ENCODE measurements at regions not wholly inside any gene's neighbourhood (a gene's known extent, or its start where the extent isn't known, plus 50 kb on each side); places are given as distances from the start of the nearest gene placed in this dataset.
A peak's percentile ranks its signal among the peaks of the same experiment; 100 is the strongest.
"Not testable (repeated sequence)": the region's sequence is repeated elsewhere in the genome, so short reads cannot be mapped to it uniquely, and the experiment has no call there.

- not testable (repeated sequence) for DNase-seq (ENCODE audit: low spot score)
- 70% methylated on average over 7 of the region's 7 CpGs for WGBS
These were observed 264.7 kb upstream of the PLGLB2 start for GRCh38 chr2:87483093-87483680.

GRCh38 chr2:87484363-87484762, 263.5 kb upstream of the PLGLB2 start:
- H3K36me3 ChIP-seq (ENCODE audit: control insufficient read depth in 4 of 4, insufficient read depth in 3 of 4, low read depth in 1 of 4, low read length in 3 of 4); H3K4me1 ChIP-seq (ENCODE audit: control insufficient read depth in 4 of 4, insufficient read depth in 4 of 4, low read length in 3 of 4); H3K4me3 ChIP-seq (ENCODE audit: low read depth in 1 of 3, low read length in 3 of 3); H3K9ac ChIP-seq (ENCODE audit: low read depth in 1 of 2, low read length in 2 of 2); H3K27me3 ChIP-seq (ENCODE audit: control insufficient read depth in 4 of 4, insufficient read depth in 4 of 4, low read length in 3 of 4); H3K9me3 ChIP-seq (ENCODE audit: control insufficient read depth in 4 of 4, low read length in 3 of 4); DNase-seq (ENCODE audit: low spot score); H3K27ac ChIP-seq (ENCODE audit: low read depth in 1 of 2, low read length in 2 of 2): not testable (repeated sequence)
- 95% methylated on average over 2 of the region's 2 CpGs for WGBS

More at GRCh38 chr2:87483093-87483680, 264.7 kb upstream of the PLGLB2 start:
- not testable (repeated sequence) for H3K9ac ChIP-seq (ENCODE audit: low read depth in 1 of 2, low read length in 2 of 2); H3K9me3 ChIP-seq (ENCODE audit: control insufficient read depth in 4 of 4, low read length in 3 of 4); H3K27ac ChIP-seq (ENCODE audit: low read depth in 1 of 2, low read length in 2 of 2); H3K4me3 ChIP-seq (ENCODE audit: low read depth in 1 of 3, low read length in 3 of 3); H3K36me3 ChIP-seq (ENCODE audit: control insufficient read depth in 4 of 4, insufficient read depth in 3 of 4, low read depth in 1 of 4, low read length in 3 of 4); H3K27me3 ChIP-seq (ENCODE audit: control insufficient read depth in 4 of 4, insufficient read depth in 4 of 4, low read length in 3 of 4); H3K4me1 ChIP-seq (ENCODE audit: control insufficient read depth in 4 of 4, insufficient read depth in 4 of 4, low read length in 3 of 4)

GRCh38 chr2:87485455-87485854, 262.4 kb upstream of the PLGLB2 start:
- H3K9ac ChIP-seq (ENCODE audit: low read depth in 1 of 2, low read length in 2 of 2); H3K27me3 ChIP-seq (ENCODE audit: control insufficient read depth in 4 of 4, insufficient read depth in 4 of 4, low read length in 3 of 4); H3K4me1 ChIP-seq (ENCODE audit: control insufficient read depth in 4 of 4, insufficient read depth in 4 of 4, low read length in 3 of 4); DNase-seq (ENCODE audit: low spot score); H3K4me3 ChIP-seq (ENCODE audit: low read depth in 1 of 3, low read length in 3 of 3); H3K9me3 ChIP-seq (ENCODE audit: control insufficient read depth in 4 of 4, low read length in 3 of 4); H3K36me3 ChIP-seq (ENCODE audit: control insufficient read depth in 4 of 4, insufficient read depth in 3 of 4, low read depth in 1 of 4, low read length in 3 of 4): not testable (repeated sequence)
- H3K27ac ChIP-seq (ENCODE audit: low read depth in 1 of 2, low read length in 2 of 2) = peak overlapping the region in 1 of 2 donors; percentile 31
- 55% methylated on average over 6 of the region's 8 CpGs for WGBS

GRCh38 chr2:87485884-87486283, 262.0 kb upstream of the PLGLB2 start:
- H3K27ac ChIP-seq (ENCODE audit: low read depth in 1 of 2, low read length in 2 of 2) = peak overlapping the region; percentile 31 to 46
- not testable (repeated sequence) for H3K9me3 ChIP-seq (ENCODE audit: control insufficient read depth in 4 of 4, low read length in 3 of 4); H3K4me1 ChIP-seq (ENCODE audit: control insufficient read depth in 4 of 4, insufficient read depth in 4 of 4, low read length in 3 of 4); H3K4me3 ChIP-seq (ENCODE audit: low read depth in 1 of 3, low read length in 3 of 3); H3K27me3 ChIP-seq (ENCODE audit: control insufficient read depth in 4 of 4, insufficient read depth in 4 of 4, low read length in 3 of 4); H3K36me3 ChIP-seq (ENCODE audit: control insufficient read depth in 4 of 4, insufficient read depth in 3 of 4, low read depth in 1 of 4, low read length in 3 of 4); DNase-seq (ENCODE audit: low spot score); H3K9ac ChIP-seq (ENCODE audit: low read depth in 1 of 2, low read length in 2 of 2)
- no CpG with 5 or more reads among the region's 10 CpGs for WGBS

- not testable (repeated sequence) for H3K27me3 ChIP-seq (ENCODE audit: control insufficient read depth in 4 of 4, insufficient read depth in 4 of 4, low read length in 3 of 4); H3K4me1 ChIP-seq (ENCODE audit: control insufficient read depth in 4 of 4, insufficient read depth in 4 of 4, low read length in 3 of 4); H3K9me3 ChIP-seq (ENCODE audit: control insufficient read depth in 4 of 4, low read length in 3 of 4); H3K36me3 ChIP-seq (ENCODE audit: control insufficient read depth in 4 of 4, insufficient read depth in 3 of 4, low read depth in 1 of 4, low read length in 3 of 4); H3K4me3 ChIP-seq (ENCODE audit: low read depth in 1 of 3, low read length in 3 of 3); DNase-seq (ENCODE audit: low spot score); H3K9ac ChIP-seq (ENCODE audit: low read depth in 1 of 2, low read length in 2 of 2)
- peak overlapping the region in 1 of 2 donors; percentile 46 for H3K27ac ChIP-seq (ENCODE audit: low read depth in 1 of 2, low read length in 2 of 2)
- 86% methylated on average over 8 of the region's 9 CpGs for WGBS
These were observed 261.5 kb upstream of the PLGLB2 start for GRCh38 chr2:87486413-87486812.

GRCh38 chr2:87488021-87488420, 259.9 kb upstream of the PLGLB2 start:
- not testable (repeated sequence) for H3K9me3 ChIP-seq (ENCODE audit: control insufficient read depth in 4 of 4, low read length in 3 of 4); H3K27ac ChIP-seq (ENCODE audit: low read depth in 1 of 2, low read length in 2 of 2); H3K4me3 ChIP-seq (ENCODE audit: low read depth in 1 of 3, low read length in 3 of 3); H3K9ac ChIP-seq (ENCODE audit: low read depth in 1 of 2, low read length in 2 of 2); H3K36me3 ChIP-seq (ENCODE audit: control insufficient read depth in 4 of 4, insufficient read depth in 3 of 4, low read depth in 1 of 4, low read length in 3 of 4); H3K27me3 ChIP-seq (ENCODE audit: control insufficient read depth in 4 of 4, insufficient read depth in 4 of 4, low read length in 3 of 4); H3K4me1 ChIP-seq (ENCODE audit: control insufficient read depth in 4 of 4, insufficient read depth in 4 of 4, low read length in 3 of 4); DNase-seq (ENCODE audit: low spot score)
- 96% methylated on average over 1 of the region's 1 CpG for WGBS

- WGBS = 85% methylated on average over 3 of the region's 3 CpGs
These were observed 258.9 kb upstream of the PLGLB2 start for GRCh38 chr2:87488991-87489390.

GRCh38 chr2:87494846-87495245, 253.0 kb upstream of the PLGLB2 start:
- H3K36me3 ChIP-seq (ENCODE audit: control insufficient read depth in 4 of 4, insufficient read depth in 3 of 4, low read depth in 1 of 4, low read length in 3 of 4); H3K4me1 ChIP-seq (ENCODE audit: control insufficient read depth in 4 of 4, insufficient read depth in 4 of 4, low read length in 3 of 4); H3K4me3 ChIP-seq (ENCODE audit: low read depth in 1 of 3, low read length in 3 of 3); H3K27me3 ChIP-seq (ENCODE audit: control insufficient read depth in 4 of 4, insufficient read depth in 4 of 4, low read length in 3 of 4); DNase-seq (ENCODE audit: low spot score); H3K9ac ChIP-seq (ENCODE audit: low read depth in 1 of 2, low read length in 2 of 2); H3K9me3 ChIP-seq (ENCODE audit: control insufficient read depth in 4 of 4, low read length in 3 of 4): not testable (repeated sequence)
- 72% methylated on average over 5 of the region's 5 CpGs for WGBS
- H3K27ac ChIP-seq (ENCODE audit: low read depth in 1 of 2, low read length in 2 of 2) = peak overlapping the region in 1 of 2 donors; percentile 54

More at GRCh38 chr2:87488991-87489390, 258.9 kb upstream of the PLGLB2 start:
- not testable (repeated sequence) for H3K27ac ChIP-seq (ENCODE audit: low read depth in 1 of 2, low read length in 2 of 2); DNase-seq (ENCODE audit: low spot score); H3K27me3 ChIP-seq (ENCODE audit: control insufficient read depth in 4 of 4, insufficient read depth in 4 of 4, low read length in 3 of 4); H3K9ac ChIP-seq (ENCODE audit: low read depth in 1 of 2, low read length in 2 of 2); H3K4me3 ChIP-seq (ENCODE audit: low read depth in 1 of 3, low read length in 3 of 3); H3K9me3 ChIP-seq (ENCODE audit: control insufficient read depth in 4 of 4, low read length in 3 of 4); H3K36me3 ChIP-seq (ENCODE audit: control insufficient read depth in 4 of 4, insufficient read depth in 3 of 4, low read depth in 1 of 4, low read length in 3 of 4); H3K4me1 ChIP-seq (ENCODE audit: control insufficient read depth in 4 of 4, insufficient read depth in 4 of 4, low read length in 3 of 4)
